22Rv1 (cell line): ENCODE measurements at regions not wholly inside any gene's neighbourhood (a gene's known extent, or its start where the extent isn't known, plus 50 kb on each side); places are given as distances from the start of the nearest gene placed in this dataset.

ENCODE experiments used
- ZFX ChIP-seq: fragments of 450-650 bp; IDR thresholded peaks from 2 replicates; pipeline ENCODE4 v1.6.1; 2017; ENCODE audit warnings: antibody characterized with exemption, borderline replicate concordance
- TF ChIP-seq, protein P1 (sequence below): fragments of 450-650 bp; IDR thresholded peaks from 2 replicates; pipeline ENCODE4 v1.5.1; 2017; ENCODE audit warnings: mild to moderate bottlenecking

DNA sequence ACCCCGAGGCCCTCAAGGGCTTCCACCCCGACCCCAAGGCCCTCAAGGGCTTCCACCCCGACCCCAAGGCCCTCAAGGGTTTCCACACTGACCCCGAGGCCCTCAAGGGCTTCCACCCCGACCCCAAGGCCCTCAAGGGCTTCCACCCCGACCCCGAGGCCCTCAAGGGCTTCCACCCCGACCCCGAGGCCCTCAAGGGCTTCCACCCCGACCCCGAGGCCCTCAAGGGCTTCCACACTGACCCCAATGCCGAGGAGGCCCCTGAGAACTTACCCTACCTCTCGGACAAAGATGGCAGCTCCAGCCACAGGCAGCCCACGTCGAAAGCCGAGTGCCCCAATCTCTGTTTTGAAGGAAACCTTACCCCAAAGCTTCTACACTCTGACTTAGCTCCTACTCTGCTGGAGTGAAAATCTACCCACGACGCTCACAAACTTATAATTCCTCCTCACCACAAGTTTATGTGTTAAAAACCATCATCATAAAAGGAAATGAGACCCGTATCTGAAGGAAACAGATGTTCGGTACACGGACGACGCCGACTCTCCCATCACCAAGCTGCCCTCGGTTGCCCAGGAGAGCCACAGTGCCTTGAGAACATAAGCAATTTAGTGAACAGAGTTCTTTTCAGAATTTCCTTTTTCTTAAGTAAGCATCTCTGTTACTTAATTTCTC is 61.2 kb upstream of the RPH3AL start:
- TF ChIP-seq, protein P1, sequence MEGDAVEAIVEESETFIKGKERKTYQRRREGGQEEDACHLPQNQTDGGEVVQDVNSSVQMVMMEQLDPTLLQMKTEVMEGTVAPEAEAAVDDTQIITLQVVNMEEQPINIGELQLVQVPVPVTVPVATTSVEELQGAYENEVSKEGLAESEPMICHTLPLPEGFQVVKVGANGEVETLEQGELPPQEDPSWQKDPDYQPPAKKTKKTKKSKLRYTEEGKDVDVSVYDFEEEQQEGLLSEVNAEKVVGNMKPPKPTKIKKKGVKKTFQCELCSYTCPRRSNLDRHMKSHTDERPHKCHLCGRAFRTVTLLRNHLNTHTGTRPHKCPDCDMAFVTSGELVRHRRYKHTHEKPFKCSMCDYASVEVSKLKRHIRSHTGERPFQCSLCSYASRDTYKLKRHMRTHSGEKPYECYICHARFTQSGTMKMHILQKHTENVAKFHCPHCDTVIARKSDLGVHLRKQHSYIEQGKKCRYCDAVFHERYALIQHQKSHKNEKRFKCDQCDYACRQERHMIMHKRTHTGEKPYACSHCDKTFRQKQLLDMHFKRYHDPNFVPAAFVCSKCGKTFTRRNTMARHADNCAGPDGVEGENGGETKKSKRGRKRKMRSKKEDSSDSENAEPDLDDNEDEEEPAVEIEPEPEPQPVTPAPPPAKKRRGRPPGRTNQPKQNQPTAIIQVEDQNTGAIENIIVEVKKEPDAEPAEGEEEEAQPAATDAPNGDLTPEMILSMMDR = no peak
- TF ChIP-seq ZFX = no peak
